Peyer's patch (tissue), 4 donors: ENCODE measurements at regions not wholly inside any gene's neighbourhood (a gene's known extent, or its start where the extent isn't known, plus 50 kb on each side); places are given as distances from the start of the nearest gene placed in this dataset.

Experiments
- CTCF ChIP-seq, 6 experiments: fragments of 450-650 bp in 4 of 6; fragments of 200-600 bp in 2 of 6; sonication (generic) in 1 of 6; IDR thresholded peaks; one replicate each; pipeline ENCODE4 v1.5.1; 2017 to 2019; ENCODE audit warnings: antibody characterized with exemption in 6 of 6, mild to moderate bottlenecking in 3 of 6, moderate library complexity in 1 of 6
- POLR2A ChIP-seq, 2 donors: fragments of 450-650 bp; IDR thresholded peaks; one replicate each; pipeline ENCODE4 v1.5.1; 2017; ENCODE audit warnings: antibody characterized with exemption in 2 of 2, mild to moderate bottlenecking in 2 of 2, moderate library complexity in 2 of 2

- TF ChIP-seq CTCF (IDR thresholded peaks at IDR 0.05) (no peak), POLR2A (IDR thresholded peaks at IDR 0.05) (no peak)
These were observed 1221.8 kb upstream of the SEL1L start for GRCh38 chr14:82755476-82755875.
